ENCODE measurements at regions not wholly inside any gene's neighbourhood (a gene's known extent, or its start where the extent isn't known, plus 50 kb on each side); places are given as distances from the start of the nearest gene placed in this dataset.
"Not testable (repeated sequence)": the region's sequence is repeated elsewhere in the genome, so short reads cannot be mapped to it uniquely, and the experiment has no call there.

DNA sequence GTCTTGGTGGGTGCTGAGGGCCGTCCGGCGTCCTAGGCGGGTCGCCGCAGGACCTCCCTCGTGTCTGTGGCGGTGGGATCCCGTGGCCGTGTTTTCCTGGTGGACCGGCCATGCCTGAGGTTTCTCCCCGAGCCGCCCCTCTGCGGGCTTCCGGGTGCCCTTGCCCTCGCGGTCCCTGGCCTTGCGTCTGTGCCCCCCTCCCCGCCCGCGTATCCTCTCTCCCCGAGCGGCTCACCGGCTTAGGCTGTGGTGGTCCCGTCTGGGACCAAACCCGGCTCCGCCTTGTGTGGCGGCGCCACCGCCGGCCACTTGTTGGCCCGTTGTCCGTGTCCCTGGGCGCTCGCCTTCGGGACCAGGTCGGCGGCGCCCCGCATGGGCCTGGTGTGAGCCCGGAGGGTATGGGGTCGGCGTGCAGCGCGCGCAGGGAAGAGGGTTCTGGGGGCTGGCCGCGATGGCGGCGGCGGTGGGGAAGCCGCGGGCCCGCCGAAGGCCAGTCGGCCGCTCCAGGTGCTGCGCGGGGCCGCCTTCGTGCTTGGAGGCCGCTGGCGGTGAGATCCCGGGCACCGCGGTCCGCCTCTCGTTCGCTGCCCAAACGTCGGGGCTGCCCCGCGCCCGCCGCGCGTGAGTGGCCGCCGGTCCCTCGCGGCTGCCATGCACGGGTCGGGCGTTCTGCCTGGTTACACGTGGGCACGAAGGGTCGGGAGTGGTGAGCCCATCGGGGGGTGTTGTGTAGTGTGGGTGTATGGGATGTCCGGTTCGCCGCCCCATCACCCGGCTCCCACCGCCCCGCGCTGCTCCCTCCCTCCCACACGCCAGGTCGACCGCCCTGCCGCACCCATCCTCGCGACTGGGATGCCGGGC, 3899.1 kb upstream of the OR11H1 start:
- WGBS, 3 donors = 93 to 94% (median 93%) methylated on average over 102 of the region's 102 CpGs
- Histone ChIP-seq H3K27me3 (ENCODE audit: control insufficient read depth in 3 of 3, insufficient read depth in 3 of 3, low read length in 3 of 3) (no peaks in the 10 kb centered on the region), H3K9me3 (ENCODE audit: control insufficient read depth in 2 of 2, insufficient read depth in 1 of 2, low read depth in 1 of 2, low read length in 1 of 2) (peaks cover 12 to 28% of the 10 kb centered on the region in 2 donors), H3K36me3 (ENCODE audit: control insufficient read depth in 3 of 3, insufficient read depth in 2 of 3, low read depth in 1 of 3, low read length in 3 of 3) (no peaks in the 10 kb centered on the region), H3K4me3 (ENCODE audit: low read depth in 1 of 3, low read length in 3 of 3) (no peak overlapping the region), H3K27ac (ENCODE audit: low read depth in 1 of 3, low read length in 2 of 3) (no peak overlapping the region), H3K4me1 (ENCODE audit: control insufficient read depth in 3 of 3, insufficient read depth in 2 of 3, low read depth in 1 of 3, low read length in 2 of 3) (no peaks in the 10 kb centered on the region)
- no peak for FAIRE-seq
- no peak for DNase-seq

DNA sequence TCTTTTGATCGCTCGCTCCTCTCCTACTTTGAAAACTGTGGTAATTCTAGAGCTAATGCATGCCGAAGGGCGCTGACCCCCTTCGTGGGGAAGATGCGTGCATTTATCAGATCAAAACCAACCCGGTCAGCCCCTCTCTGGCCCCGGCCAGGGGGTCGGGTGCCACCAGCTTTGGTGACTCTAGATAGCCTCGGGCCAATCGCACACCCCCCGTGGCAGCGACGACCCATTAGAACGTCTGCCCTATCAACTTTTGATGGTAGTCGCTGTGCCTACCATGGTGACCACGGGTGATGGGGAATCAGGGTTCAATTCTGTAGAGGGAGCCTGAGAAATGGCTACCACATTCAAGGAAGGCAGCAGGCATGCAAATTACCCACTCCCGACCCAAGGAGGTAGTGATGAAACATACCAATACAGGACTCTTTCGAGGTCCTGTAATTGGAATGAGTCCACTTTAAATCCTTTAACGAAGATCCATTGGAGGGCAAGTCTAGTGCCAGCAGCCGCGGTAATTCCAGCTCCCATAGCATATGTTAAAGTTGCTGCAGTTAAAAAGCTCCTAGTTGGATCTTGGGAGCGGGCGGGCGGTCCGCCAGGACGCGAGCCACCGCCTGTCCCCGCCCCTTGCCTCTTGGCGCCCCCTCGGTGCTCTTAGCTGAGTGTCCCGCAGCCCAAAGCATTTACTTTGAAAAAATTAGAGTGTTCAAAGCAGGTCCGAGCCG, 3898.2 kb upstream of the OR11H1 start:
- Histone ChIP-seq H3K9me3 (ENCODE audit: control insufficient read depth in 2 of 2, insufficient read depth in 1 of 2, low read depth in 1 of 2, low read length in 1 of 2) (peaks cover 12 to 28% of the 10 kb centered on the region in 2 donors), H3K4me3 (ENCODE audit: low read depth in 1 of 3, low read length in 3 of 3) (no peak overlapping the region), H3K4me1 (ENCODE audit: control insufficient read depth in 3 of 3, insufficient read depth in 2 of 3, low read depth in 1 of 3, low read length in 2 of 3) (no peaks in the 10 kb centered on the region), H3K27ac (ENCODE audit: low read depth in 1 of 3, low read length in 2 of 3) (no peak overlapping the region), H3K36me3 (ENCODE audit: control insufficient read depth in 3 of 3, insufficient read depth in 2 of 3, low read depth in 1 of 3, low read length in 3 of 3) (no peaks in the 10 kb centered on the region), H3K27me3 (ENCODE audit: control insufficient read depth in 3 of 3, insufficient read depth in 3 of 3, low read length in 3 of 3) (no peaks in the 10 kb centered on the region)
- FAIRE-seq (no peak), DNase-seq (no peak)
- WGBS, 3 donors = 89 to 92% (median 91%) methylated on average over 35 of the region's 35 CpGs

DNA sequence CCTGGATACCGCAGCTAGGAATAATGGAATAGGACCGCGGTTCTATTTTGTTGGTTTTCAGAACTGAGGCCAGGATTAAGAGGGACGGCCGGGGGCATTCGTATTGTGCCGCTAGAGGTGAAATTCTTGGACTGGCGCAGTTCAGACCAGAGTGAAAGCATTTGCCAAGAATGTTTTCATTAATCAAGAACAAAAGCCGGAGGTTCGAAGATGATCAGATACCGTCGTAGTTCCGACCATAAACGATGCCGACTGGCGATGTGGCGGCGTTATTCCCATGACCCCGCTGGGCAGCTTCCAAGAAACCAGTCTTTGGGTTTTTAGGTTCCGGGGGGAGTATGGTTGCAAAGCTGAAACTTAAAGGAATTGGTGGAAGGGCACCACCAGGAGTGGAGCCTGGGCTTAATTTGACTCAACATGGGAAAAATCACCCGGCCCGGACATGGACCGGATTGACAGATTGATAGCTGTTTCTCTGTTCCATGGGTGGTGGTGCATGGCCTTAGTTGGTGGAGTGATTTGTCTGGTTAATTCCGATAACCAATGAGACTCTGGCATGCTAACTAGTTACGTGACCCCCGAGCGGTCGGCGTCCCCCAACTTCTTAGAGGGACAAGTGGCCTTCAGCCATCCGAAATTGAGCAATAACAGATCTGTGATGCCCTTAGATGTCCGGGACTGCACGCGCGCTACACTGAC, 3897.5 kb upstream of the OR11H1 start:
- not testable (repeated sequence) for H3K27ac ChIP-seq (ENCODE audit: low read depth in 1 of 3, low read length in 2 of 3); H3K4me1 ChIP-seq (ENCODE audit: control insufficient read depth in 3 of 3, insufficient read depth in 2 of 3, low read depth in 1 of 3, low read length in 2 of 3); H3K36me3 ChIP-seq (ENCODE audit: control insufficient read depth in 3 of 3, insufficient read depth in 2 of 3, low read depth in 1 of 3, low read length in 3 of 3); H3K4me3 ChIP-seq (ENCODE audit: low read depth in 1 of 3, low read length in 3 of 3); H3K27me3 ChIP-seq (ENCODE audit: control insufficient read depth in 3 of 3, insufficient read depth in 3 of 3, low read length in 3 of 3); FAIRE-seq
- H3K9me3 ChIP-seq (ENCODE audit: control insufficient read depth in 2 of 2, insufficient read depth in 1 of 2, low read depth in 1 of 2, low read length in 1 of 2) = peaks cover 12 to 28% of the 10 kb centered on the region in 2 donors
- DNase-seq = peak in 1 of 2 donors; percentile 13
- 92 to 93% (median 92%) methylated on average over 34 of the region's 34 CpGs for WGBS, 3 donors

Measured in small intestine (tissue), 7 donors.